Suppressor macrophage (primary cell): ENCODE measurements at regions not wholly inside any gene's neighbourhood (a gene's known extent, or its start where the extent isn't known, plus 50 kb on each side); places are given as distances from the start of the nearest gene placed in this dataset.
A peak's percentile ranks its signal among the peaks of the same experiment; 100 is the strongest.

Source experiments
- DNase-seq, 4 experiments: peaks; one replicate each; pipeline ENCODE4 v3.0.0-alpha.2; 2020 to 2022

GRCh38 chrX:9196961-9197640, 163.2 kb upstream of the FAM9B start:
- DNase-seq, result no peak

GRCh38 chrX:9204560-9204959, 170.6 kb upstream of the FAM9B start:
- DNase-seq, result no peak

- no peak for DNase-seq
Observed at GRCh38 chrX:9205599-9206223, 171.8 kb upstream of the FAM9B start.

GRCh38 chrX:9207142-9207541, 173.2 kb upstream of the FAM9B start:
- DNase-seq, result peak in 3 of 4 experiments; percentile 6 to 19 (median 16)

GRCh38 chrX:9211269-9211668, 177.3 kb upstream of the FAM9B start:
- peak in 1 of 4 experiments; percentile 3 for DNase-seq

GRCh38 chrX:9221781-9222180, 187.9 kb upstream of the FAM9B start:
- no peak for DNase-seq

- DNase-seq, result no peak
Observed at GRCh38 chrX:9222299-9222698, 188.4 kb upstream of the FAM9B start.

GRCh38 chrX:9227276-9227675, 193.3 kb upstream of the FAM9B start:
- no peak for DNase-seq

- no peak for DNase-seq
Observed at GRCh38 chrX:9231491-9231890, 197.6 kb upstream of the FAM9B start.

GRCh38 chrX:9233141-9233540, 199.2 kb upstream of the FAM9B start:
- no peak for DNase-seq

GRCh38 chrX:9234315-9234714, 200.4 kb upstream of the FAM9B start:
- no peak for DNase-seq

GRCh38 chrX:9235722-9236121, 201.8 kb upstream of the FAM9B start:
- no peak for DNase-seq

- DNase-seq, result no peak
Observed at GRCh38 chrX:9240956-9241355, 207.0 kb upstream of the FAM9B start.

- no peak for DNase-seq
Observed at GRCh38 chrX:9241427-9241826, 207.5 kb upstream of the FAM9B start.

GRCh38 chrX:9249051-9249846, 215.3 kb upstream of the FAM9B start:
- peak in 1 of 4 experiments; percentile 4 for DNase-seq

- DNase-seq, result no peak
Observed at GRCh38 chrX:9252182-9252581, 212.7 kb upstream of the TBL1X start.

- no peak for DNase-seq
Observed at GRCh38 chrX:9253211-9253610, 211.6 kb upstream of the TBL1X start.

- no peak for DNase-seq
Observed at GRCh38 chrX:9257718-9258420, 207.0 kb upstream of the TBL1X start.

- no peak for DNase-seq
Observed at GRCh38 chrX:9258421-9259104, 206.3 kb upstream of the TBL1X start.

GRCh38 chrX:9260603-9261002, 204.3 kb upstream of the TBL1X start:
- DNase-seq, result no peak

- no peak for DNase-seq
Observed at GRCh38 chrX:9267415-9267814, 197.4 kb upstream of the TBL1X start.

- DNase-seq, result no peak
Observed at GRCh38 chrX:9269134-9269533, 195.7 kb upstream of the TBL1X start.
